Thyroid gland (tissue), 4 donors: ENCODE measurements at regions not wholly inside any gene's neighbourhood (a gene's known extent, or its start where the extent isn't known, plus 50 kb on each side); places are given as distances from the start of the nearest gene placed in this dataset.

Source experiments
- POLR2A ChIP-seq, 2 donors: fragments of 450-650 bp; IDR thresholded peaks; one replicate each; pipeline ENCODE4 v1.6.1; 2017; ENCODE audit warnings: antibody characterized with exemption in 2 of 2, mild to moderate bottlenecking in 2 of 2, moderate library complexity in 1 of 2
- TF ChIP-seq, protein P1 (sequence below), 6 experiments: fragments of 200-600 bp in 3 of 6; fragments of 450-650 bp in 3 of 6; sonication (generic) in 3 of 6; IDR thresholded peaks; one replicate each; pipeline ENCODE4 v1.5.1; 2016 to 2019; ENCODE audit warnings: antibody characterized with exemption in 6 of 6, mild to moderate bottlenecking in 2 of 6, inconsistent platforms in 1 of 6, moderate library complexity in 1 of 6

DNA sequence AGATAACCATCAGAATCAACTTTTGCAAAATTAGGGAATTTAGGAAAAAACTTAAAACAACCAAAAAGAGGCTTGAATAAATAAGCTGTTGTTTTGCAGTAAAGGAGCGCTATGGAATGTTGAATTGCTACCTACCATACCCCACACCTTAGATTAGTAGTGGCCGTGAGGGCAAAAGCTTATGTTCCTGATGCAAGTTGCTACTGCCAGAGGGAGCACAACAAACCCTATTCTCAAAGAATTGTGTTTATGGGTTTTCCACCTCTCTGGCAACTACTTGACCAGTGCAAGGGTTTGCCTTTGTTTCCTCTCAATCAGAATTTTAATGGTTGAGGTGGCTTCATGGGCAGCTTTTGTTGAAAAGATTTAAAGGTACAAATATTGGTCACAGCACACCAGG lies 268.1 kb downstream of the LAS1L start:
- TF ChIP-seq, protein P1, sequence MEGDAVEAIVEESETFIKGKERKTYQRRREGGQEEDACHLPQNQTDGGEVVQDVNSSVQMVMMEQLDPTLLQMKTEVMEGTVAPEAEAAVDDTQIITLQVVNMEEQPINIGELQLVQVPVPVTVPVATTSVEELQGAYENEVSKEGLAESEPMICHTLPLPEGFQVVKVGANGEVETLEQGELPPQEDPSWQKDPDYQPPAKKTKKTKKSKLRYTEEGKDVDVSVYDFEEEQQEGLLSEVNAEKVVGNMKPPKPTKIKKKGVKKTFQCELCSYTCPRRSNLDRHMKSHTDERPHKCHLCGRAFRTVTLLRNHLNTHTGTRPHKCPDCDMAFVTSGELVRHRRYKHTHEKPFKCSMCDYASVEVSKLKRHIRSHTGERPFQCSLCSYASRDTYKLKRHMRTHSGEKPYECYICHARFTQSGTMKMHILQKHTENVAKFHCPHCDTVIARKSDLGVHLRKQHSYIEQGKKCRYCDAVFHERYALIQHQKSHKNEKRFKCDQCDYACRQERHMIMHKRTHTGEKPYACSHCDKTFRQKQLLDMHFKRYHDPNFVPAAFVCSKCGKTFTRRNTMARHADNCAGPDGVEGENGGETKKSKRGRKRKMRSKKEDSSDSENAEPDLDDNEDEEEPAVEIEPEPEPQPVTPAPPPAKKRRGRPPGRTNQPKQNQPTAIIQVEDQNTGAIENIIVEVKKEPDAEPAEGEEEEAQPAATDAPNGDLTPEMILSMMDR (IDR thresholded peaks at IDR 0.05) = no peak
- no peak for TF ChIP-seq POLR2A (IDR thresholded peaks at IDR 0.05)
